SK-N-SH treated with all-trans-retinoic acid at 6 μM for 48 hours (cell line): ENCODE measurements at regions not wholly inside any gene's neighbourhood (a gene's known extent, or its start where the extent isn't known, plus 50 kb on each side); places are given as distances from the start of the nearest gene placed in this dataset.

ENCODE experiments used
- ARNTL ChIP-seq: fragments of 450-650 bp; formaldehyde crosslinking; IDR thresholded peaks from 2 replicates; pipeline ENCODE4 v1.5.0; 2020; ENCODE audit warnings: low read depth, mild to moderate bottlenecking, moderate library complexity, borderline replicate concordance
- BACH2 ChIP-seq: fragments of 250-450 bp; sonication (Bioruptor Pico); IDR thresholded peaks from 2 replicates; pipeline ENCODE4 v1.9.0; 2021; ENCODE audit warnings: mild to moderate bottlenecking, borderline replicate concordance
- PATZ1 ChIP-seq: fragments of 250-450 bp; sonication (Bioruptor Pico); IDR thresholded peaks from 2 replicates; pipeline ENCODE4 v1.8.0; 2020; ENCODE audit warnings: mild to moderate bottlenecking, moderate library complexity, borderline replicate concordance
- PPARA ChIP-seq: fragments of 250-450 bp; sonication (Bioruptor Pico); IDR thresholded peaks from 2 replicates; pipeline ENCODE4 v1.5.0; 2020; ENCODE audit warnings: mild to moderate bottlenecking, borderline replicate concordance
- ZFP3 ChIP-seq: fragments of 250-450 bp; sonication (Bioruptor Pico); IDR thresholded peaks from 2 replicates; pipeline ENCODE4 v1.5.0; 2020; ENCODE audit warnings: mild to moderate bottlenecking, moderate library complexity
- ZFP30 ChIP-seq: fragments of 450-650 bp; formaldehyde crosslinking; IDR thresholded peaks from 2 replicates; pipeline ENCODE4 v1.5.0; 2022; ENCODE audit warnings: mild to moderate bottlenecking, moderate library complexity
- ZNF565 ChIP-seq: fragments of 450-650 bp; formaldehyde crosslinking; conservative IDR thresholded peaks from 2 replicates; pipeline ENCODE4 v1.5.0; 2020; ENCODE audit warnings: low read depth, mild to moderate bottlenecking, moderate library complexity
- ZNF8 ChIP-seq: fragments of 450-650 bp; formaldehyde crosslinking; IDR thresholded peaks from 2 replicates; pipeline ENCODE4 v1.5.0; 2020; ENCODE audit warnings: mild to moderate bottlenecking, moderate library complexity
- TF ChIP-seq, protein P1 (sequence below): fragments of 250-450 bp; sonication (Bioruptor Pico); IDR thresholded peaks from 2 replicates; pipeline ENCODE4 v1.5.1; 2021; ENCODE audit warnings: mild to moderate bottlenecking, moderate library complexity
- TF ChIP-seq, protein P2 (sequence below): fragments of 250-450 bp; sonication (Bioruptor Pico); IDR thresholded peaks from 2 replicates; pipeline ENCODE4 v1.5.1; 2020; ENCODE audit warnings: low read depth, mild to moderate bottlenecking, moderate library complexity

GRCh38 chr6:168884646-168885086 lies 369.0 kb downstream of the THBS2 start:
- TF ChIP-seq ZNF8 (CRISPR knock-in tag) (no peak), ZNF565 (no peak), ZFP3 (no peak), ZFP30 (CRISPR knock-in tag) (no peak), PATZ1 (CRISPR knock-in tag) (no peak), ARNTL (CRISPR knock-in tag) (no peak), BACH2 (CRISPR knock-in tag) (no peak), PPARA (CRISPR knock-in tag) (no peak)
- TF ChIP-seq, protein P1, sequence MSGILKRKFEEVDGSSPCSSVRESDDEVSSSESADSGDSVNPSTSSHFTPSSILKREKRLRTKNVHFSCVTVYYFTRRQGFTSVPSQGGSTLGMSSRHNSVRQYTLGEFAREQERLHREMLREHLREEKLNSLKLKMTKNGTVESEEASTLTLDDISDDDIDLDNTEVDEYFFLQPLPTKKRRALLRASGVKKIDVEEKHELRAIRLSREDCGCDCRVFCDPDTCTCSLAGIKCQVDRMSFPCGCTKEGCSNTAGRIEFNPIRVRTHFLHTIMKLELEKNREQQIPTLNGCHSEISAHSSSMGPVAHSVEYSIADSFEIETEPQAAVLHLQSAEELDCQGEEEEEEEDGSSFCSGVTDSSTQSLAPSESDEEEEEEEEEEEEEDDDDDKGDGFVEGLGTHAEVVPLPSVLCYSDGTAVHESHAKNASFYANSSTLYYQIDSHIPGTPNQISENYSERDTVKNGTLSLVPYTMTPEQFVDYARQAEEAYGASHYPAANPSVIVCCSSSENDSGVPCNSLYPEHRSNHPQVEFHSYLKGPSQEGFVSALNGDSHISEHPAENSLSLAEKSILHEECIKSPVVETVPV (CRISPR knock-in tag) = no peak
- TF ChIP-seq, protein P2, sequence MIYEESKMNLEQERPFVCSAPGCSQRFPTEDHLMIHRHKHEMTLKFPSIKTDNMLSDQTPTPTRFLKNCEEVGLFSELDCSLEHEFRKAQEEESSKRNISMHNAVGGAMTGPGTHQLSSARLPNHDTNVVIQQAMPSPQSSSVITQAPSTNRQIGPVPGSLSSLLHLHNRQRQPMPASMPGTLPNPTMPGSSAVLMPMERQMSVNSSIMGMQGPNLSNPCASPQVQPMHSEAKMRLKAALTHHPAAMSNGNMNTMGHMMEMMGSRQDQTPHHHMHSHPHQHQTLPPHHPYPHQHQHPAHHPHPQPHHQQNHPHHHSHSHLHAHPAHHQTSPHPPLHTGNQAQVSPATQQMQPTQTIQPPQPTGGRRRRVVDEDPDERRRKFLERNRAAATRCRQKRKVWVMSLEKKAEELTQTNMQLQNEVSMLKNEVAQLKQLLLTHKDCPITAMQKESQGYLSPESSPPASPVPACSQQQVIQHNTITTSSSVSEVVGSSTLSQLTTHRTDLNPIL = no peak
